ENCODE measurements at regions not wholly inside any gene's neighbourhood (a gene's known extent, or its start where the extent isn't known, plus 50 kb on each side); places are given as distances from the start of the nearest gene placed in this dataset.

GRCh38 chr1:226800763-226801380 lies 61.8 kb upstream of the ITPKB start:
- intact Hi-C loops (cut with DNase I; ENCODE audit: low total_unique reads) = no loop called here
- no peaks in the 10 kb centered on the region for H3K27me3 ChIP-seq

DNA sequence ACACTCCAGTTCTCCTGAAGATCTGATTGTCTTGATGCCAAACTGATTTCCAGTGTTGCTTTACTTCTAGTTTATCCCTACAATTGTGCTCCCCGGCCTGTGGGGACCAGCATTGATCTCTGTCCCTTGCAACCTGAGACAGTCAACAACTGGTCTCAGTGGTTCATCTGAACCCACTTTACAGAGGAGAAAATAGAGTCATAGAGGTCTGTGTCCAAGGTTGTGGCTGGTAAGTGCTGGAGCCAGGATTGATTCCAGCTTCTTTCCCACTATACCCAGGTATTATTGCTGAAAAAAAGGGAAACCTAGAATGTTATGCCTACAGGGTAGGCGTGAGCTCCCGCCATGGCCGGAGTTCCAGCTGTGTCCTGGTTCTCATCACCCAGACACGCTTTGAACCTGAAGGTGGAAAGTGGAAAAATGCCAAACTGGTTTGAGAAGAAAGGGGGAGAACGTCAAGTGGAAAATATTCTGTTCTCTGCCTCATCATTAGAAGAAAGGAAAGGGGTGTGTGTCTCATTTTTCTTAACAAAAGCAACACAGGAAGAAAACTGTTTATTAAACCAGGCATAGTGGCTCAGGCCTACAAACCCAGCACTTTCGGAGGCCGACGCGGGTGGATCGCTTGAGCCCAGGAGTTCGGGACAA lies 60.7 kb upstream of the ITPKB start:
- no peaks in the 10 kb centered on the region for H3K9me3 ChIP-seq
- no peaks in the 10 kb centered on the region for H3K27me3 ChIP-seq
- 78 to 85% methylated on average over 12 of the region's 12 CpGs for WGBS, 2 donors
- H3K4me1 ChIP-seq = no peaks in the 10 kb centered on the region
- H3K27ac ChIP-seq = no peak overlapping the region
- intact Hi-C loops (cut with DNase I; ENCODE audit: low total_unique reads) = no loop called here
- H3K36me3 ChIP-seq (ENCODE audit: low read depth, missing control alignments) = no peaks in the 10 kb centered on the region
- TF ChIP-seq, protein P1, sequence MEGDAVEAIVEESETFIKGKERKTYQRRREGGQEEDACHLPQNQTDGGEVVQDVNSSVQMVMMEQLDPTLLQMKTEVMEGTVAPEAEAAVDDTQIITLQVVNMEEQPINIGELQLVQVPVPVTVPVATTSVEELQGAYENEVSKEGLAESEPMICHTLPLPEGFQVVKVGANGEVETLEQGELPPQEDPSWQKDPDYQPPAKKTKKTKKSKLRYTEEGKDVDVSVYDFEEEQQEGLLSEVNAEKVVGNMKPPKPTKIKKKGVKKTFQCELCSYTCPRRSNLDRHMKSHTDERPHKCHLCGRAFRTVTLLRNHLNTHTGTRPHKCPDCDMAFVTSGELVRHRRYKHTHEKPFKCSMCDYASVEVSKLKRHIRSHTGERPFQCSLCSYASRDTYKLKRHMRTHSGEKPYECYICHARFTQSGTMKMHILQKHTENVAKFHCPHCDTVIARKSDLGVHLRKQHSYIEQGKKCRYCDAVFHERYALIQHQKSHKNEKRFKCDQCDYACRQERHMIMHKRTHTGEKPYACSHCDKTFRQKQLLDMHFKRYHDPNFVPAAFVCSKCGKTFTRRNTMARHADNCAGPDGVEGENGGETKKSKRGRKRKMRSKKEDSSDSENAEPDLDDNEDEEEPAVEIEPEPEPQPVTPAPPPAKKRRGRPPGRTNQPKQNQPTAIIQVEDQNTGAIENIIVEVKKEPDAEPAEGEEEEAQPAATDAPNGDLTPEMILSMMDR (IDR thresholded peaks at IDR 0.05) = no peak
- no peak for TF ChIP-seq POLR2A (IDR thresholded peaks at IDR 0.05)
- no peak for DNase-seq
- no peak overlapping the region for H3K4me3 ChIP-seq

More at GRCh38 chr1:226800763-226801380, 61.8 kb upstream of the ITPKB start:
- Histone ChIP-seq H3K4me1 (no peaks in the 10 kb centered on the region), H3K27ac (no peak overlapping the region), H3K36me3 (ENCODE audit: low read depth, missing control alignments) (no peaks in the 10 kb centered on the region), H3K9me3 (no peaks in the 10 kb centered on the region), H3K4me3 (no peak overlapping the region)
- 80 to 83% methylated on average over 2 of the region's 2 CpGs for WGBS, 2 donors
- TF ChIP-seq, protein P1 (IDR thresholded peaks at IDR 0.05) = no peak
- TF ChIP-seq POLR2A (IDR thresholded peaks at IDR 0.05) = no peak
- DNase-seq = no peak

- DNase-seq = no peak
- Histone ChIP-seq H3K4me3 (no peak overlapping the region), H3K27ac (no peak overlapping the region), H3K4me1 (no peaks in the 10 kb centered on the region), H3K36me3 (ENCODE audit: low read depth, missing control alignments) (no peaks in the 10 kb centered on the region), H3K27me3 (no peaks in the 10 kb centered on the region), H3K9me3 (no peaks in the 10 kb centered on the region)
- intact Hi-C loops (cut with DNase I; ENCODE audit: low total_unique reads) = no loop called here
- WGBS, 2 donors = 81 to 87% methylated on average over 15 to 21 of the region's 22 CpGs
- no peak for TF ChIP-seq POLR2A (IDR thresholded peaks at IDR 0.05)
Observed at GRCh38 chr1:226798427-226799411, 59.6 kb upstream of the ITPKB start.

GRCh38 chr1:226797151-226797550 lies 58.1 kb upstream of the ITPKB start:
- WGBS, 2 donors = 93 to 96% methylated on average over 5 of the region's 5 CpGs
- intact Hi-C loops (cut with DNase I; ENCODE audit: low total_unique reads) = no loop called here

More at GRCh38 chr1:226797151-226797550, 58.1 kb upstream of the ITPKB start:
- TF ChIP-seq POLR2A (IDR thresholded peaks at IDR 0.05) = no peak
- TF ChIP-seq, protein P1 (IDR thresholded peaks at IDR 0.05) = no peak
- Histone ChIP-seq H3K27ac (no peak overlapping the region), H3K27me3 (no peaks in the 10 kb centered on the region), H3K4me1 (no peaks in the 10 kb centered on the region), H3K9me3 (no peaks in the 10 kb centered on the region), H3K36me3 (ENCODE audit: low read depth, missing control alignments) (no peaks in the 10 kb centered on the region), H3K4me3 (no peak overlapping the region)
- no peak for DNase-seq
